HuH-7.5 (cell line): ENCODE measurements at regions not wholly inside any gene's neighbourhood (a gene's known extent, or its start where the extent isn't known, plus 50 kb on each side); places are given as distances from the start of the nearest gene placed in this dataset.
"Not testable (repeated sequence)": the region's sequence is repeated elsewhere in the genome, so short reads cannot be mapped to it uniquely, and the experiment has no call there.

Source experiments
- DNase-seq: peaks from one replicate; pipeline ENCODE4 v3.0.0; 2011; ENCODE audit warnings: low spot score

GRCh38 chr4:38338939-38339338 is 325.1 kb upstream of the KLF3 start:
- not testable (repeated sequence) for DNase-seq

GRCh38 chr4:38343608-38344007 is 320.4 kb upstream of the KLF3 start:
- no peak for DNase-seq

- no peak for DNase-seq
Measured at GRCh38 chr4:38344929-38345328, 319.1 kb upstream of the KLF3 start.

GRCh38 chr4:38347251-38347650 is 316.7 kb upstream of the KLF3 start:
- no peak for DNase-seq

- no peak for DNase-seq
Measured at GRCh38 chr4:38354421-38354820, 309.6 kb upstream of the KLF3 start.

- no peak for DNase-seq
Measured at GRCh38 chr4:38354872-38355271, 309.1 kb upstream of the KLF3 start.

GRCh38 chr4:38356686-38357085 is 307.3 kb upstream of the KLF3 start:
- no peak for DNase-seq

GRCh38 chr4:38357546-38357945 is 306.5 kb upstream of the KLF3 start:
- no peak for DNase-seq

GRCh38 chr4:38359113-38359512 is 304.9 kb upstream of the KLF3 start:
- no peak for DNase-seq

GRCh38 chr4:38360201-38360600 is 303.8 kb upstream of the KLF3 start:
- DNase-seq: no peak

- no peak for DNase-seq
Measured at GRCh38 chr4:38364383-38364963, 299.5 kb upstream of the KLF3 start.

- no peak for DNase-seq
Measured at GRCh38 chr4:38365261-38365660, 298.7 kb upstream of the KLF3 start.

- DNase-seq: no peak
Measured at GRCh38 chr4:38365748-38366310, 298.2 kb upstream of the KLF3 start.

GRCh38 chr4:38366456-38366855 is 297.5 kb upstream of the KLF3 start:
- no peak for DNase-seq

- DNase-seq: no peak
Measured at GRCh38 chr4:38366997-38367396, 297.0 kb upstream of the KLF3 start.

- no peak for DNase-seq
Measured at GRCh38 chr4:38367642-38368174, 296.3 kb upstream of the KLF3 start.

- DNase-seq: no peak
Measured at GRCh38 chr4:38368613-38369012, 295.4 kb upstream of the KLF3 start.

GRCh38 chr4:38371391-38371851 is 292.6 kb upstream of the KLF3 start:
- no peak for DNase-seq

GRCh38 chr4:38373375-38373774 is 290.6 kb upstream of the KLF3 start:
- DNase-seq: no peak

- no peak for DNase-seq
Measured at GRCh38 chr4:38377195-38377594, 286.8 kb upstream of the KLF3 start.

GRCh38 chr4:38378478-38378877 is 285.5 kb upstream of the KLF3 start:
- no peak for DNase-seq

- no peak for DNase-seq
Measured at GRCh38 chr4:38381788-38382187, 282.2 kb upstream of the KLF3 start.

GRCh38 chr4:38382520-38382919 is 281.5 kb upstream of the KLF3 start:
- no peak for DNase-seq

- DNase-seq: no peak
Measured at GRCh38 chr4:38383646-38384121, 280.3 kb upstream of the KLF3 start.
